Thymus (tissue), 11 donors: ENCODE measurements at regions not wholly inside any gene's neighbourhood (a gene's known extent, or its start where the extent isn't known, plus 50 kb on each side); places are given as distances from the start of the nearest gene placed in this dataset.

Source experiments
- DNase-seq, 9 donors: peaks; one replicate each; pipeline ENCODE4 v3.0.0-alpha.2; 2013; ENCODE audit warnings: low spot score in 9 of 9, low read depth in 6 of 9, missing footprints in 1 of 9
- H3K27ac ChIP-seq, 2 donors: one replicate each; pipeline ENCODE4 v1.5.1; 2013; ENCODE audit warnings: control low read depth in 1 of 2, low read depth in 1 of 2, low read length in 1 of 2, mild to moderate bottlenecking in 1 of 2, moderate library complexity in 1 of 2
- H3K27me3 ChIP-seq, 2 donors: one replicate each; pipeline ENCODE4 v1.5.1; 2013; ENCODE audit warnings: low read length in 1 of 2; ENCODE audit not compliant: control insufficient read depth in 2 of 2, insufficient read depth in 1 of 2
- H3K36me3 ChIP-seq, 2 donors: one replicate each; pipeline ENCODE4 v1.5.1; 2013; ENCODE audit warnings: low read length in 1 of 2, mild to moderate bottlenecking in 1 of 2, moderate library complexity in 1 of 2; ENCODE audit not compliant: control insufficient read depth in 2 of 2, insufficient read depth in 2 of 2
- H3K4me1 ChIP-seq, 2 donors: one replicate each; pipeline ENCODE4 v1.5.1; 2013; ENCODE audit warnings: low read length in 2 of 2; ENCODE audit not compliant: control insufficient read depth in 2 of 2, insufficient read depth in 2 of 2
- H3K4me3 ChIP-seq, 2 donors: one replicate each; pipeline ENCODE4 v1.5.1; 2013; ENCODE audit warnings: low read length in 2 of 2, control low read depth in 1 of 2, mild to moderate bottlenecking in 1 of 2
- H3K9me3 ChIP-seq, 2 donors: one replicate each; pipeline ENCODE4 v1.5.1; 2013; ENCODE audit warnings: low read length in 1 of 2, mild to moderate bottlenecking in 1 of 2; ENCODE audit not compliant: control insufficient read depth in 2 of 2, insufficient read depth in 1 of 2
- WGBS: extraction: QIAGEN DNeasy Blood & Tissue Kit; methylation state at CpG from one replicate; pipeline ENCODE4 v1.1.7; 2013; 5-methylcytosine and 5-hydroxymethylcytosine counted together
- donor health status: healthy.

GRCh38 chr4:182193311-182193710 lies 49.9 kb upstream of the TENM3 start:
- Histone ChIP-seq H3K4me1 (no peaks in the 10 kb centered on the region), H3K27me3 (no peaks in the 10 kb centered on the region), H3K27ac (no peak overlapping the region), H3K36me3 (no peaks in the 10 kb centered on the region), H3K4me3 (no peak overlapping the region), H3K9me3 (no peaks in the 10 kb centered on the region)
- 93% methylated on average over 8 of the region's 8 CpGs for WGBS
- no peak for DNase-seq
